ENCODE measurements at regions not wholly inside any gene's neighbourhood (a gene's known extent, or its start where the extent isn't known, plus 50 kb on each side); places are given as distances from the start of the nearest gene placed in this dataset.
A peak's percentile ranks its signal among the peaks of the same experiment; 100 is the strongest.

- TF ChIP-seq NR2F1 (CRISPR knock-in tag; IDR thresholded peaks at IDR 0.05) = peak; percentile 56 to 86
- peak; percentile 74; the same call in 1 of the 2 replicates for TF ChIP-seq MYPOP (CRISPR knock-in tag; IDR thresholded peaks at IDR 0.05)
- no peak for TF ChIP-seq ZNF564 (CRISPR knock-in tag; IDR thresholded peaks at IDR 0.05)
- TF ChIP-seq ARID2 (CRISPR knock-in tag; IDR thresholded peaks at IDR 0.05; ENCODE audit: borderline replicate concordance) = no peak
- no peak for TF ChIP-seq DDIT3 (CRISPR knock-in tag; IDR thresholded peaks at IDR 0.05)
- no peak for TF ChIP-seq IRF9 (CRISPR knock-in tag; IDR thresholded peaks at IDR 0.05; ENCODE audit: borderline replicate concordance)
- no peak; the same call in 1 of the 2 replicates for TF ChIP-seq ARNT2 (CRISPR knock-in tag; IDR thresholded peaks at IDR 0.05; ENCODE audit: low read depth)
- no peak for TF ChIP-seq ZNF431 (CRISPR knock-in tag; IDR thresholded peaks at IDR 0.05; ENCODE audit: borderline replicate concordance, low read depth)
- TF ChIP-seq ZNF264 (CRISPR knock-in tag; IDR thresholded peaks at IDR 0.05) = peak; percentile 88
- TF ChIP-seq ZNF382 (CRISPR knock-in tag; IDR thresholded peaks at IDR 0.05; ENCODE audit: borderline replicate concordance) = no peak
- TF ChIP-seq ZNF446 (CRISPR knock-in tag; IDR thresholded peaks at IDR 0.05) = no peak
- peak; percentile 97 for TF ChIP-seq HMG20A (CRISPR knock-in tag; IDR thresholded peaks at IDR 0.05; ENCODE audit: borderline replicate concordance)
- 0 out of 2 replicates have a peak, but pooled peaks have one; percentile 40 for TF ChIP-seq ZNF790 (CRISPR knock-in tag; IDR thresholded peaks at IDR 0.05; ENCODE audit: borderline replicate concordance)
- TF ChIP-seq AKAP8 (CRISPR knock-in tag; IDR thresholded peaks at IDR 0.05) = no peak
- TF ChIP-seq MBD4 (IDR thresholded peaks at IDR 0.05; ENCODE audit: borderline replicate concordance, low read length) = no peak
- no peak for TF ChIP-seq ZNF597 (CRISPR knock-in tag; IDR thresholded peaks at IDR 0.05)
- TF ChIP-seq NFIC (IDR thresholded peaks at IDR 0.05; ENCODE audit: low read length) = peak; percentile 59; the same call in 1 of the 2 replicates
- peak; percentile 80 for TF ChIP-seq ZGPAT (CRISPR knock-in tag; IDR thresholded peaks at IDR 0.05)
- TF ChIP-seq ZNF251 (CRISPR knock-in tag; IDR thresholded peaks at IDR 0.05) = no peak
- 0 out of 2 replicates have a peak, but pooled peaks have one; percentile 29 for TF ChIP-seq ZNF589 (CRISPR knock-in tag; conservative IDR thresholded peaks at IDR 0.05)
- no peak for TF ChIP-seq CENPX (CRISPR knock-in tag; IDR thresholded peaks at IDR 0.05)
- no peak for TF ChIP-seq NFRKB (IDR thresholded peaks at IDR 0.05)
Observed at GRCh38 chr14:101289230-101289690, 272.0 kb upstream of the DIO3 start (continued).
